Activated CD8-positive, alpha-beta memory T cell treated with anti-CD3 and anti-CD28 coated beads, Interleukin-2, amount 50 U/mL, for 1 hour (primary cell): ENCODE measurements at regions not wholly inside any gene's neighbourhood (a gene's known extent, or its start where the extent isn't known, plus 50 kb on each side); places are given as distances from the start of the nearest gene placed in this dataset.
"Not testable (repeated sequence)": the region's sequence is repeated elsewhere in the genome, so short reads cannot be mapped to it uniquely, and the experiment has no call there.

Source experiments
- DNase-seq: peaks from one replicate; pipeline ENCODE4 v3.0.0-alpha.2; 2020; ENCODE audit errors: extremely low read depth

GRCh38 chr3:104234442-104235194 lies 1132.1 kb upstream of the ALCAM start:
- no peak for DNase-seq

GRCh38 chr3:104244680-104245220 lies 1122.0 kb upstream of the ALCAM start:
- no peak for DNase-seq

DNA sequence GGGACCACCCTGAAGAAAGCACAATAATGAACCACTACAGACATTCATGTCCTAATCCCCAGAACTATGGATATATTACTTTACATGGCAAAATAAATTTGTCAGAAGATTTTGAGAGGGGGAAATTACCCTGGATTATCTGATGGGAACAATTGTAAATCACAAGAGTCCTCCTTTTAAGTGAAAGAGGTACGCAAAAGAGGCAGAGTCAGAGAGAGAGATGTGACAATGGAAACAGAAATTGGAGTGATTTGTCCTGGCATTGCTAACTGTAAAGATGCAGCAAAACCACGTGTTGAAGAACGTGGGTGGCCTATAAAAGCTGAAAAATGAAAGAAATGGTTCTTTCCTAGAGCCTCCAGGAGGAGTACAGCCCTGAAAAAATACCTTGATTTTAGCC lies 1121.4 kb upstream of the ALCAM start:
- no peak for DNase-seq

GRCh38 chr3:104245981-104246380 lies 1120.7 kb upstream of the ALCAM start:
- DNase-seq, result no peak

GRCh38 chr3:104257486-104257885 lies 1109.2 kb upstream of the ALCAM start:
- DNase-seq, result no peak

DNA sequence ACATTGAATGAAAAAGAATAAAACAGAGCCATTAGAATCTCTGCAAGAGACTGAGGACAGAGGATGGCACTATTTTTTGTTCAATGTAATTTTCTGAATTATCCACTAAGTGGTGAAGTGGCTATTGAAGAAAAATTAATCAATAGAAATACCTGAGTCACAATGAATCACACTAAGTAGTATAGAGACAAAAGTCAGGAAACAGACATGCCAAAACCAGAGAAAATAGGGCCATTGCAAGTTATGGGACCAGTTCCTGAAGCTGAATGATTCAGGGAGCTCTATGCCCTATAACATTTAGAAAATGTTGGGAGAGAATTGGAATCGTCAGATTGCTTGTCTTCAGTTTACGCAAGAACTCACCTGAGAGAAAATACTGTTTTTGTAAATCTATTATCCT lies 1103.2 kb upstream of the ALCAM start:
- DNase-seq, result no peak

GRCh38 chr3:104266219-104266618 lies 1100.5 kb upstream of the ALCAM start:
- DNase-seq, result not testable (repeated sequence)

- DNase-seq, result no peak
Measured at GRCh38 chr3:104269771-104270170, 1096.9 kb upstream of the ALCAM start.

- no peak for DNase-seq
Measured at GRCh38 chr3:104273046-104273649, 1093.6 kb upstream of the ALCAM start.

DNA sequence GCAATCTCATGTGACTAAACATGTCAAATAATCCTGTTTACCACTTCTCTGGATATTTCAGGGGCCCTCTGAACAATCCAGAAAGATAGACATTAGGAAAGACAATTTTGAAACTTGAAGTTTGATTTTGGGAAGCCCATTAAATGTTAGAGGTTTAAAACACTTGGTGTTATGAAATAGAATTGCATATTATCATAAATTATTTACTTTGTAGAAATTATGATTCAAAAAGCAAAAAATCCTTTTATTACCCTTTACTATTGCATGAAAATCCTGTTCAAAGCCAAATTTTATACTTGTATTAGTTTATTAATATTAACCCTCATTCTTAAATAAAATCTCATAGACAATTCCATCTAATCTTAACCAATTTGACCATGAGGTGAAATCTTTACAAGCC lies 1091.5 kb upstream of the ALCAM start:
- DNase-seq, result no peak

GRCh38 chr3:104279617-104280016 lies 1087.1 kb upstream of the ALCAM start:
- no peak for DNase-seq

DNA sequence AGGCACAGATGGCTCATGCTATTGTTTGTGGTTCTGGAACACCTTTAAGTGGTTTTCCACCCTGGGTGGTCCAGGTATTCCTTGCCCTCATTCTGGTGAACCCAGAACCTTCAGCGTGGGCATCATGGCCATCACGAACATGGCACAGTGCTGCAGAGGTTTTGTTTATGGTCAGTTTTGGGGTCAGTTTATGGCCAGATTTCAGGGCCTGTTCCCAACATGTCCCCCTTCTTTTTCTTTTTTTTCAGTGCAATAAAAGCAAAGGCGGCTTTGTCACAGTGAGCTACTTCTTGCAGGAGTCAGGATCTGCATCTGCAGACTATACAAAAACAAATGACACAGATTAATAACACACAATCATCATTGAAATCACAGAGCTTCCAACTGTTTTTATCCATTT lies 1085.0 kb upstream of the ALCAM start:
- DNase-seq, result no peak

GRCh38 chr3:104286645-104287044 lies 1080.1 kb upstream of the ALCAM start:
- DNase-seq, result no peak

DNA sequence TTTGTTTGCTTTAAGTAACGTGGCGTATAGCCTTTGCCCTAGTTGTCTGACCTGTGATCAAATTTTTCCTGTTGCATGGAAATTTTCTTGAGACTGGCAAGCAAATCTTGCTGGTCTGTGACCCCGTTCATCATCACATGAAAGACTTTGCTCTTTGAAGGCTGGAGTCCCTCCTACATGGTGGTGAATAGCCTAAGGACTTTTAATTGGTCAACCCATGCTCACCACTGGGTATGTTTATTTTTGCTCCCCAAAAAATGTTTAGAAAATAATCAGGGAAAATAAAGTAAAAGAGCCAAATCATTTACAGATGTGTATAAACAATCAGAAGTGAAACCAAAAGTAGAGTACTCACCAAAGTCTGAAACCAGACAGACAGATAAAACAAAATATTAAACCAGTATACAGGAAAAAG lies 1075.3 kb upstream of the ALCAM start:
- no peak for DNase-seq

DNA sequence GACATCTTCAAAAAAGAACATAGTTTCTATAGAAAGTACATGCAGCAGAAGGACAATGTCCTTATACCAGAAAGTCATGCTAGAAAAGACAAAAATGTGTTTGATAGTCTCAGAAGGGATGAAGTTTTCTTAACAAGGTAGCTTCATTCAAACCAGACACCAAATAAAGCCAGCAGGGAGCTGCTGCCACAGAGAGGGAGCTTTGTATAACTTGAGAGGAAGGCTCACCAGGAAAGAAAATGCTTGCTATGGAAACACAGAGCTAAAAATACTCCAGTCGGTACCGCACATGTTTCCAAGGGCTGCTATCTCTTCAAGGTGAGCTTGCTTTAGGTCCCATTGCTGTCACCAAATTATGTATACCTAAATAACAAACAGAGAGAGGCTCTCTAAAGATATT lies 1074.8 kb upstream of the ALCAM start:
- no peak for DNase-seq

DNA sequence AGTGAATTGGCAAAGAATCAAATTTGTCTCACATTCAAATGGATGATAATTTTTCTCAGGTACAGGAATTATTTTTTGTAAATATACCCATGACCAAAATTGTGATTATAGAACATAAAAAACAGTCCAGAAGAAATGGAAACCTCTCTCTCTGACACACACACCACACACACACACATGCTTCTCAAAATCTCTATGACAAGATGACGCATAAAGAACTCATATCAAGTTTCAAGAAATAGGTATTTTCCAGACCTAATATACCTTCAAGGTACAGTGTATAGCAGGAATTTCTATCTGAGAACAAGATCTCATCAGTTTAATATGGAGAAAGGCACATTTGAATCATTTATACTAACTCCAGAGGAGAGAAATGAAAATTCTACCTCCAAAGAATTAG lies 1069.1 kb upstream of the ALCAM start:
- no peak for DNase-seq

DNA sequence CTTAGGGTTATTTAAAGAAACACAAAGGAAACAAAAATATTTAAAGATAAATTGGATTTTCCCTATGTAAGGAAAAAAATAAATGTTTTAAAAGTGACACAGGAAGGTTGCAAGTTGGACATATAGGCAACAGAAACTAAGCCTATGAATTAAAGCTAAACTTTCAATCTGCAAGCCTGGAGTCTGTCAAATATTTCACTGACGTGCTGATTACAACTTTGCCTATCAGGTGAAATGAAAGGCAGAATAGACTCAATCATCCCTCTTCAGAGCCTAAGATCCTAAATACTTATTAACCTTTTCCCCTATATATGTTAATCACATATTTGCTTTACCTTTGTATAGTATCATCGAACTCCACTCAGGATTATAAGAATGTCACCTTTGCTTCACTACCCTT lies 1068.0 kb upstream of the ALCAM start:
- DNase-seq, result no peak

DNA sequence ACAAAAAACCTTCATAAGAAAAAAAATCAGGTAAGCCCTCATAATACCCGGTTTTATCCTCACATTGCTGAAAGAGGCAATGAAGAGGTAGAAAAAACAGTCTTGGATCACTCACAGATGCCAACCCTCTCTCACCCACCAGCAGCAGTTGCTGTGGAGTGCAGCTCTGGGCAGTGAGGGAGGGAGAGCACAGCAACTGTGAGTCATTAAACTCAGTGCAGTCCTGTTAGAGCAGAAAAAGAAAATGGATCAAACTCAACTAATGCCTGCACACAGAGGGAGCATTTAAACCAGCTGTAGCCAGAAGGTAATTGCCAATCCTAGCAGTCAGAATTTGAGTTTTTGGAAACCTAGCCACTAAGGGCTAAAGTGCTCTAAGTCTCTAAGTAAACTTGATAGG lies 1050.6 kb upstream of the ALCAM start:
- no peak for DNase-seq

GRCh38 chr3:104323226-104323625 lies 1043.5 kb upstream of the ALCAM start:
- no peak for DNase-seq

DNA sequence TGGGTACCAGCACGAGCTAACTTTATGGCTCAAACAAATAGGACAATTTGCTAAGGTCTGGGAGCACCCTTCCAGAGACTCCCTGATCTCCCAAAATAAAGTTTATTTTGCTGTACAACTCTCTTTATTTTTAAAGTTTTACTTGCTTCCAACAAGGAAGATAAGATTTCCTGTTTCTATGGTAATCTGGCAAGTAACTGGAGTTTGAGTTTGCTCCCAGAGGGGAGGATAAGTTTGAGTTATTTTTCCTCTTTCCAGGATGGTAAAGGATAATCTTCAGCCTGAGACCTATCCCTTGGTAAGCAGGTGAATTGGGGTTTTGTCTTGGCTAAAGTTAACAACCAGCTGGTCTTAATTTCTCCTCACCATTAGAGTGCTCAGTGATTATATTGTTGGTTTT lies 1019.4 kb upstream of the ALCAM start:
- DNase-seq, result no peak

GRCh38 chr3:104349836-104350235 lies 1016.9 kb upstream of the ALCAM start:
- DNase-seq, result no peak

GRCh38 chr3:104353951-104354350 lies 1012.8 kb upstream of the ALCAM start:
- no peak for DNase-seq

GRCh38 chr3:104359546-104359945 lies 1007.2 kb upstream of the ALCAM start:
- DNase-seq, result no peak
